Type B pancreatic cell (in vitro differentiated cells): ENCODE measurements at regions not wholly inside any gene's neighbourhood (a gene's known extent, or its start where the extent isn't known, plus 50 kb on each side); places are given as distances from the start of the nearest gene placed in this dataset.

Experiments used
- DNase-seq: peaks from one replicate; pipeline ENCODE4 v3.0.0; 2021; ENCODE audit warnings: mixed read lengths; ENCODE audit not compliant: unreplicated experiment; ENCODE audit errors: extremely low spot score
- H3K27ac Mint-ChIP-seq: 2 replicates; pipeline ENCODE4 v1.8.0; 2021; ENCODE audit warnings: mild to moderate bottlenecking, mixed read lengths
- H3K27me3 Mint-ChIP-seq: 2 replicates; pipeline ENCODE4 v1.8.0; 2021; ENCODE audit warnings: mixed read lengths
- H3K36me3 Mint-ChIP-seq: 2 replicates; pipeline ENCODE4 v1.8.0; 2021; ENCODE audit warnings: mixed read lengths
- H3K4me1 Mint-ChIP-seq: one replicate; pipeline ENCODE4 v1.8.0; 2021; ENCODE audit warnings: mixed read lengths; ENCODE audit not compliant: unreplicated experiment
- H3K4me3 Mint-ChIP-seq: 2 replicates; pipeline ENCODE4 v1.8.0; 2021; ENCODE audit warnings: mild to moderate bottlenecking, mixed read lengths
- H3K9me3 Mint-ChIP-seq: 2 replicates; pipeline ENCODE4 v1.8.0; 2021; ENCODE audit warnings: mixed read lengths
- TF ChIP-seq, protein P1 (sequence below): fragments of 200-600 bp; sonication (generic); conservative IDR thresholded peaks from 2 replicates; pipeline ENCODE4 v1.5.0; 2021; ENCODE audit warnings: antibody characterized with exemption, mild to moderate bottlenecking

DNA sequence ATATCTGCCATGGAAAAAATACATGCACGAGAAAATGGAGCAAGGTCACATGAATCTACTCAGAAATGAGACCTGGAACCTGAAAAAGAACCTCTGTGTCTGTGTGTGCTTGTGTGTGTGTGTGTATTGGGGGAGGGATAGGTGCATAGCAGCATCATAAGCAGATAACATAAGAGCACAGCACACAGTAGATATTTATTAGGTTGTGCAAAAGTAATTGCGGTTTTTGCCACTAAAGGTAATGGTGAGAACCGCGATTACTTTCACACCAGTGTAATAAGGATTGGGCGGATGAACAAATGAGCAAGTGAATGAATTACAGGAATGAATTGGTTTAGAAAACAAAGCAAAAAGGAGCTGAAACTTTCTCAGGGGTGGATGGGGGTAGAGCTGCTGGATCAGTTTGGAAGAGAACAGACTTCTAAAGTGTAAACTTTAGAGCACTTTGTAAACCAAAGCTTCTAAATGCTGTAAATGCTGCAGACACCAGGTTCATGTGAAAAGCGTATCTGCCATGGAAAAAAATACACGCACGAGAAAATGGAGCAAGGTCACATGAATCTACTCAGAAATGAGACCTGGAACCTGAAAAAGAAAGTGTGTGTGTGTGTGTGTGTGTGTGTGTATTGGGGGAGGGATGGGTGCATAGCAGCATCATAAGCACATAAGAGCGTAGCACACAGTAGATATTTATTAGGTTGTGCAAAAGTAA lies 156.9 kb downstream of the TOMM20 start:
- H3K27ac Mint-ChIP-seq: peak overlapping the region; percentile 82
- H3K36me3 Mint-ChIP-seq: no peaks in the 10 kb centered on the region
- TF ChIP-seq, protein P1, sequence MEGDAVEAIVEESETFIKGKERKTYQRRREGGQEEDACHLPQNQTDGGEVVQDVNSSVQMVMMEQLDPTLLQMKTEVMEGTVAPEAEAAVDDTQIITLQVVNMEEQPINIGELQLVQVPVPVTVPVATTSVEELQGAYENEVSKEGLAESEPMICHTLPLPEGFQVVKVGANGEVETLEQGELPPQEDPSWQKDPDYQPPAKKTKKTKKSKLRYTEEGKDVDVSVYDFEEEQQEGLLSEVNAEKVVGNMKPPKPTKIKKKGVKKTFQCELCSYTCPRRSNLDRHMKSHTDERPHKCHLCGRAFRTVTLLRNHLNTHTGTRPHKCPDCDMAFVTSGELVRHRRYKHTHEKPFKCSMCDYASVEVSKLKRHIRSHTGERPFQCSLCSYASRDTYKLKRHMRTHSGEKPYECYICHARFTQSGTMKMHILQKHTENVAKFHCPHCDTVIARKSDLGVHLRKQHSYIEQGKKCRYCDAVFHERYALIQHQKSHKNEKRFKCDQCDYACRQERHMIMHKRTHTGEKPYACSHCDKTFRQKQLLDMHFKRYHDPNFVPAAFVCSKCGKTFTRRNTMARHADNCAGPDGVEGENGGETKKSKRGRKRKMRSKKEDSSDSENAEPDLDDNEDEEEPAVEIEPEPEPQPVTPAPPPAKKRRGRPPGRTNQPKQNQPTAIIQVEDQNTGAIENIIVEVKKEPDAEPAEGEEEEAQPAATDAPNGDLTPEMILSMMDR: no peak
- H3K4me1 Mint-ChIP-seq: peaks cover 59% of the 10 kb centered on the region
- H3K27me3 Mint-ChIP-seq: no peaks in the 10 kb centered on the region
- peak overlapping the region; percentile 74 for H3K4me3 Mint-ChIP-seq
- no peaks in the 10 kb centered on the region for H3K9me3 Mint-ChIP-seq
- no peak for DNase-seq

DNA sequence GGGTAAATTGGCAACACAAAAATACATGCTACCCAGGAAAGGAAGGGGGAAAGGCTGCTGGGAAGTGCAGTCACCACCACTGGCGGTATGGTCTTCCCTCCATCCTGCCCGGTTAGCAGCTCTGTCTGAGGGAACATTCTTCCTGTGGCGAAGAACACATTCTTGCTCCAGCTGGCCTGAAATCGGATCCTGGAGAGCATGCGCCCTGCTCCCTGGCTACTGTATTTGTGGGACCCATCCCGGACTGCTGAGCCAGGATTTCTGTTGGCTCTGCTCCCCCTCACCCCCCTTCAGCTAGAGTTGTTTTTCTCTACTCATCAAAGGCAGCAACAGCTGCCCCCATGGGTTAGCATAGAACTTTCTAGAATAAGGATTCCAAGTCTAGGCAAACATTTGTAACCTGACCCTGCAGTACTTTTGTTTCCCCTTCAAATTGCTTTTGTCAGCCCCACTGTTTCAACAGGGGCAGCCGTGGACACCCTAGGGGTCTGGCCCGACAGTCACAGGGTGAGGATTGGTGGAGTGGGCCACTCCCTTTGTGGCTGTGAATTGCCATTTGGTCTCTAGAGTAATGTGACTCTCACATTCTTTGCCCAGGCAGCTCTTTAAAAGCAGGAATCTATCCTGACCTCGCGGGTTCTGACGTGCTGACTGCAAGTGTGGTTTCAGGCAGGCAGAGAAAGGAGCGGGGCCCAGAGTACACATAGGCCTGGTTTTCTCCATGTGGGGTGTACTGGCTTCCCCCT lies 157.7 kb downstream of the TOMM20 start:
- DNase-seq: no peak
- no peaks in the 10 kb centered on the region for H3K36me3 Mint-ChIP-seq
- H3K27ac Mint-ChIP-seq: peak overlapping the region; percentile 82
- peaks cover 53% of the 10 kb centered on the region for H3K4me1 Mint-ChIP-seq
- no peaks in the 10 kb centered on the region for H3K27me3 Mint-ChIP-seq
- no peaks in the 10 kb centered on the region for H3K9me3 Mint-ChIP-seq
- peak overlapping the region; percentile 74 for H3K4me3 Mint-ChIP-seq
- TF ChIP-seq, protein P1: no peak

DNA sequence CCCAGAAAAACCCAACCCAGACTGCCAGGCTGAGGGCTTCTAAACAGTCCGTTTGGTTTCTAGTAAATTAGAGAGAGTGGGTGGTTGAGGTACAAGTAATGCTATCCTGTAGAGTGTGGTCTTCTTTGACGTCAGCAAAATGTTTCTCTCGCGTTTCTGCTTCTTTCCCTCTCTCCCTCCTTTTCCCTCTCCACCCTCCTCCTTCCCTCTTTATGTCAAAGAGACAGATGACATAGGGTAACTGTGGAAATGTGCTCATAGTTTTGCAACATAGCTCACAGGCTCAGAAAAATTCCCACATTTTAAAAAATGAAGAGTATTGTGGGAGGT lies 158.3 kb downstream of the TOMM20 start:
- H3K4me3 Mint-ChIP-seq: peak overlapping the region; percentile 74
- H3K9me3 Mint-ChIP-seq: no peaks in the 10 kb centered on the region
- no peaks in the 10 kb centered on the region for H3K36me3 Mint-ChIP-seq
- TF ChIP-seq, protein P1: no peak
- H3K27ac Mint-ChIP-seq: peak overlapping the region; percentile 82
- no peak for DNase-seq
- peaks cover 50% of the 10 kb centered on the region for H3K4me1 Mint-ChIP-seq
- no peaks in the 10 kb centered on the region for H3K27me3 Mint-ChIP-seq

DNA sequence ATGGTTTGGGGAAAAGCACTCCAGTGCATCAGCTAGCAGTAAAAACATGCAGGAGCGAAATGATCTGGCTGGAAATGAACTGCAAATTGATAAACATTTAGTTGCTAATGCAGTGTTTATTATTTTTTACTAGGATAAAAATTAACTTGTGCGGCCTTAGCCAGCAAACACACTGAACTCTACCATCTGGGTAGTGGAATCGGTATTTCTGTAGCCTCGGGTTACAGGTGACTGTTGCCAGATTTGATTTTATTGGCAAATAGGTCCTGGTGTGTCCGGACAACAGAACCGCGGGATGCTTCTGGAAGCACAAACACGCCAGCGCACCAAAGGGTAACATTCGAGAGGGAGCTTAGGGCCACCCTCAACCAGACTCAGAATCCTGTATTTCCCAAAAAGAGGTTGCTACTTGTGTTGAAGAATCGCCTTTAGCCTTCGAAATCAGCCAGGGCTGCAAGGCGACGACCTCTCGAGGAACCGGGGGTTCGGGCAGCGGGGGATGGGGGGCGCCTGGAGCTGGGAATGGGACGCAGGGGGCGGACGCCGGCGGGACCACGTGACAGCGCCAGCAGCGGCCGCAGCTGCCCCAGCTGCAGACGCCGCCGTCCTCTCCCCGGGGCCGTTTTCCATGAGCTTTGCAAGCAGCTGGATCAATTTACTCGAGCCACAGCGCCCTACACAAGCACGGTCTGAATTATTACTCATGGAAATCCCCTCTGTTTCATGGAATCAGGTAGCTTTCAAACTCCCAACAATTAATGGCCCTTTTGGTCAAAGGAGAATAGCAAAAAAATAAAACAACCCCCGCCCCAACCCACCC lies 158.8 kb downstream of the TOMM20 start:
- TF ChIP-seq, protein P1: no peak
- DNase-seq: peak; percentile 79
- H3K9me3 Mint-ChIP-seq: no peaks in the 10 kb centered on the region
- no peaks in the 10 kb centered on the region for H3K36me3 Mint-ChIP-seq
- H3K27me3 Mint-ChIP-seq: no peaks in the 10 kb centered on the region
- H3K27ac Mint-ChIP-seq: peak overlapping the region; percentile 82
- H3K4me3 Mint-ChIP-seq: peak overlapping the region; percentile 64
- peaks cover 48% of the 10 kb centered on the region for H3K4me1 Mint-ChIP-seq

DNA sequence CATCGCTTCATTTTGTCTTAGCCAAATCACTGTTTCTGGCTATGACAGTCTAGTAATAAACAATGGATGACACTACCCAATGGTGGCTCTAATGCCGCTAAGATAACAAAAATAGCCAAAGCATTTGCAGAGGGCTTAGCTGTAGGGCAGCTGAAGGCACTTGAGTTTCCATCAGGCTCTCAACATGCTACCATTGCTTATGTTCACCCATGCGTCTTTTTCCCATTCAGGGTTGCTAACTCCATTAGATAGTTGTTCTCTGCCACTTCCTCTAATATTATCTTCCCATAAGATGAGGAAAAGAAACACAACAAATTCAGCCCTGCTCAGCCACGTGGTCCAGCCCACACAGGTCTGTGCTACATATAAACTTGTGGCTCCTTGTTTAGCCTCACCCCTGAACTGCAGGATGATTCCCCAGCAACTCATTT lies 159.6 kb downstream of the TOMM20 start:
- no peaks in the 10 kb centered on the region for H3K9me3 Mint-ChIP-seq
- no peak for DNase-seq
- TF ChIP-seq, protein P1: no peak
- peak overlapping the region; percentile 64 for H3K4me3 Mint-ChIP-seq
- H3K4me1 Mint-ChIP-seq: peaks cover 49% of the 10 kb centered on the region
- no peaks in the 10 kb centered on the region for H3K27me3 Mint-ChIP-seq
- no peaks in the 10 kb centered on the region for H3K36me3 Mint-ChIP-seq
- peak overlapping the region; percentile 82 for H3K27ac Mint-ChIP-seq
